ENCODE measurements at regions not wholly inside any gene's neighbourhood (a gene's known extent, or its start where the extent isn't known, plus 50 kb on each side); places are given as distances from the start of the nearest gene placed in this dataset.

DNA sequence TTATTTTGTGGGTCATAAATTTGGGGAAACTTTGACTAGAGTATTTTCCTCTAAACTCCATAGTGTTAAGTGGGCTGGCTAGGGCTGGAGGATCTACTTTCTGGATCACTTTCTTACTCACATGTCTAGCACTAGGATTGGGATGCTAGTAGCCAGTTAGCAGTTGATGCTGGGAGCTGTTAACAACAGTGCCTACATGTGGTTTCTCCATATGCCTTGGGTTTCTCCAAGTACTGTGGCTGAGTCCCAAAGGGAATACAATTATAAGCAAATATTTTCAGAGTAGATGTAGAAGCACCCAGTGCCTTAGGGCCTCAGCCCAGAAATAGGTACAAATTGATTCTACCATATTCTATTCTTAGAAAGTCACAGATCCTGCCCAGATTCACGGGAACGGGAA lies 1614.9 kb downstream of the ARAP2 start:
- Histone ChIP-seq H3K9me3 (no peaks in the 10 kb centered on the region), H3K27ac (no peak overlapping the region), H3K4me3 (no peak overlapping the region), H3K36me3 (no peaks in the 10 kb centered on the region), H3K4me1 (no peaks in the 10 kb centered on the region), H3K27me3 (no peaks in the 10 kb centered on the region)
- DNase-seq (no peak), ATAC-seq (no peak)
- TF ChIP-seq POLR2A (IDR thresholded peaks at IDR 0.05) = no peak
- TF ChIP-seq, protein P1, sequence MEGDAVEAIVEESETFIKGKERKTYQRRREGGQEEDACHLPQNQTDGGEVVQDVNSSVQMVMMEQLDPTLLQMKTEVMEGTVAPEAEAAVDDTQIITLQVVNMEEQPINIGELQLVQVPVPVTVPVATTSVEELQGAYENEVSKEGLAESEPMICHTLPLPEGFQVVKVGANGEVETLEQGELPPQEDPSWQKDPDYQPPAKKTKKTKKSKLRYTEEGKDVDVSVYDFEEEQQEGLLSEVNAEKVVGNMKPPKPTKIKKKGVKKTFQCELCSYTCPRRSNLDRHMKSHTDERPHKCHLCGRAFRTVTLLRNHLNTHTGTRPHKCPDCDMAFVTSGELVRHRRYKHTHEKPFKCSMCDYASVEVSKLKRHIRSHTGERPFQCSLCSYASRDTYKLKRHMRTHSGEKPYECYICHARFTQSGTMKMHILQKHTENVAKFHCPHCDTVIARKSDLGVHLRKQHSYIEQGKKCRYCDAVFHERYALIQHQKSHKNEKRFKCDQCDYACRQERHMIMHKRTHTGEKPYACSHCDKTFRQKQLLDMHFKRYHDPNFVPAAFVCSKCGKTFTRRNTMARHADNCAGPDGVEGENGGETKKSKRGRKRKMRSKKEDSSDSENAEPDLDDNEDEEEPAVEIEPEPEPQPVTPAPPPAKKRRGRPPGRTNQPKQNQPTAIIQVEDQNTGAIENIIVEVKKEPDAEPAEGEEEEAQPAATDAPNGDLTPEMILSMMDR (IDR thresholded peaks at IDR 0.05) = no peak
- WGBS (ENCODE audit: insufficient coverage, low coverage, low lambda C conversion rate, missing lambda C conversion rate) = 27% methylated on average over 2 of the region's 2 CpGs
- intact Hi-C loops (cut with DNase I) = no loop called here

DNA sequence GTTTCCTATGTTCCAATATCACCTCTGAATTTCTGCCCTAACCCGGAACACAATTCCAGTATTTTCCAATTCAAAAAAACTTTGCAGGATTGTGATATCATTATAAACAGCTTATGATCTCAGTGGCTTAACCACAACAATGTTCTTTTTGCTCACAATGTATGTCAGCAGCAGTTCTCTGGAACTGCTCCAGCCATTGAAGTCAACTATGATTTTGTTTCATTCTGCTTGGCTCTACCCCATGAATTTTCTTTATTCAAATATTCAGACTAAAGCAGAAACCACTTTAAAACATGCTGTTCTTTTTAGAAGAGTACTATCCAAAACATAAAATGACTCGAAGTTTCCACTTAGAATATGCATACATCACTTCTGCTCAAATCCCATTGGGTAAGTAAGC lies 1611.1 kb downstream of the ARAP2 start:
- H3K27me3 ChIP-seq = no peaks in the 10 kb centered on the region
- TF ChIP-seq, protein P1 (IDR thresholded peaks at IDR 0.05) = no peak
- no peak for TF ChIP-seq POLR2A (IDR thresholded peaks at IDR 0.05)
- WGBS (ENCODE audit: insufficient coverage, low coverage, low lambda C conversion rate, missing lambda C conversion rate) = 42% methylated on average over 2 of the region's 2 CpGs

DNA sequence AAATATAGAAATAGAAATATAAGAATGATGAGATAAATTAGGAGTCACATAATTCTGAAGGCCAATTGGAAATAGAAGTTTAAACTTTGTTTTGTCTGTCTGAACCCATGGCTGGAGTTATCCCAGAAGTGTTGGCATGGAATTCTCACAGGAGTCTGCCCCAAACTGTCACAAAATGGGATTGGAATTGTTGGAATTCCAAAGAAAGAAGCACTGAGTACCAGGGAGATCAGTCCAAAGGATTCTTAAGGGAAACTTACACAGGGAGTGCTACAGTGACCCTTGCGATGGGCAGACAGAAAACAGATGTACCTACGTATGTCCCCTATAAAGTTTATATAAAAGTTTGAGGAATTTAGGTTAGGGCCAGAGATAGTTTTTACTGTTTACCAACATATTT lies 1607.7 kb downstream of the ARAP2 start:
- Histone ChIP-seq H3K27ac (no peak overlapping the region), H3K27me3 (no peaks in the 10 kb centered on the region), H3K9me3 (no peaks in the 10 kb centered on the region), H3K4me1 (no peaks in the 10 kb centered on the region), H3K36me3 (no peaks in the 10 kb centered on the region), H3K4me3 (no peak overlapping the region)
- no peak for ATAC-seq
- 56% methylated on average over 2 of the region's 2 CpGs for WGBS (ENCODE audit: insufficient coverage, low coverage, low lambda C conversion rate, missing lambda C conversion rate)
- TF ChIP-seq POLR2A (IDR thresholded peaks at IDR 0.05) = no peak
- TF ChIP-seq, protein P1 (IDR thresholded peaks at IDR 0.05) = no peak
- no peak for DNase-seq
- intact Hi-C loops (cut with DNase I) = no loop called here

More for the DNA sequence above, 1611.1 kb downstream of the ARAP2 start:
- Histone ChIP-seq H3K4me1 (no peaks in the 10 kb centered on the region), H3K27ac (no peak overlapping the region), H3K4me3 (no peak overlapping the region), H3K36me3 (no peaks in the 10 kb centered on the region), H3K9me3 (no peaks in the 10 kb centered on the region)
- DNase-seq (no peak), ATAC-seq (no peak)
- intact Hi-C loops (cut with DNase I) = no loop called here

DNA sequence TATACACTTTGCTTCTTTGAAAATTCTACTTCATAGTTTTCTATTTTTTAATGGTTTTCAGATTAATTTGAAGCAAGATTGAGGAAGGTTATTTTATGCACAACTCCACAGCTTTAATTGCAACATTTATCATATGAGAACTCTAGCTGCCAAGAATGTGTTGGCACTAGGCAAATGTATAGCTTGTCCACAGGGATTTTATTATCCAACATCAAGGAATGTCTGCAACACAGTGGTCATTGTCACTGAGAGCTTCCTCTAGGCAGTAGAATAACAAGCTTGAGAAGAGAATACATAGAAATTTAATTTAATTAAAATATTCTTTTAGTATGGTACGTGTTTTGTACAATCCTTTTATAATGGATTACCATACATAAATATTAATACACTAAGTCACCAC lies 1600.8 kb downstream of the ARAP2 start:
- Histone ChIP-seq H3K27me3 (no peaks in the 10 kb centered on the region), H3K4me1 (no peaks in the 10 kb centered on the region), H3K36me3 (no peaks in the 10 kb centered on the region), H3K9me3 (no peaks in the 10 kb centered on the region), H3K27ac (no peak overlapping the region), H3K4me3 (no peak overlapping the region)
- no peak for ATAC-seq
- intact Hi-C loops (cut with DNase I) = no loop called here
- DNase-seq = no peak
- 25% methylated on average over 1 of the region's 1 CpG for WGBS (ENCODE audit: insufficient coverage, low coverage, low lambda C conversion rate, missing lambda C conversion rate)
- TF ChIP-seq, protein P1 (IDR thresholded peaks at IDR 0.05) = no peak
- no peak for TF ChIP-seq POLR2A (IDR thresholded peaks at IDR 0.05)

DNA sequence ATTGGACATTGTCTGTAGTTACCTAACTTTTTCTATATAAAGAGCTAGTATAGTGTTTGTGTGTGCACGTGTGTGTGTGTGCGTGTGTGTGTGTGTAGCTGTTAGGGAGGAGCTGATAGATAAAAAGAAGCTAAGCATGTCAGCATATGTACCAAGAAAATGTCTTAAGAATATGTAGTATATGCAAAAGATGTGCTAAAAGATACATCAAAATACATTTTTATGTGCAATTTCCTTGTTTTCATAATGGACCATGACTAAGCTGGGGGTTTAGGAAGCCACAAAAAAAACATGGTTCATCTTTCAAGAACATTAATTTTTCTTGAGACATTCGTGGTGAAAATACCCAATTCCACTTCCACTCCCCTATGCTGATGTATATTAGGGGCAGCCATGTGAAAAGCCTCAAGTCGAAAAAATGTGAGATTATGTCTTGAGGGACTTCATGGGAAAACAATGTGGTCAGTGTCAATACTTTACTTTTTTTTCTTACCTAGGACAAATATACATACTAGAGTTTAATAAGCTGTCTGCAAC lies 1599.7 kb downstream of the ARAP2 start:
- WGBS (ENCODE audit: insufficient coverage, low coverage, low lambda C conversion rate, missing lambda C conversion rate) = 51% methylated on average over 4 of the region's 4 CpGs
- intact Hi-C loops (cut with DNase I) = no loop called here
- TF ChIP-seq, protein P1 (IDR thresholded peaks at IDR 0.05) = no peak
- TF ChIP-seq POLR2A (IDR thresholded peaks at IDR 0.05) = no peak
- Histone ChIP-seq H3K9me3 (no peaks in the 10 kb centered on the region), H3K4me1 (no peaks in the 10 kb centered on the region), H3K27me3 (no peaks in the 10 kb centered on the region), H3K27ac (no peak overlapping the region), H3K36me3 (no peaks in the 10 kb centered on the region), H3K4me3 (no peak overlapping the region)
- no peak for ATAC-seq
- DNase-seq = no peak

Measured in right lobe of liver (tissue), 6 donors.